Brain microvascular endothelial cell (primary cell): ENCODE measurements at regions not wholly inside any gene's neighbourhood (a gene's known extent, or its start where the extent isn't known, plus 50 kb on each side); places are given as distances from the start of the nearest gene placed in this dataset.

ENCODE experiments used
- DNase-seq: peaks from one replicate; pipeline ENCODE4 v3.0.0-alpha.2; 2020
- H3K27ac ChIP-seq: fragments of 250-450 bp; sonication (Bioruptor Pico); 2 replicates; pipeline ENCODE4 v1.5.1; 2020; ENCODE audit warnings: mild to moderate bottlenecking, moderate library complexity
- H3K27me3 ChIP-seq: fragments of 250-450 bp; sonication (Bioruptor Pico); replicated peaks from 2 replicates; pipeline ENCODE4 v1.5.1; 2020; ENCODE audit warnings: mild to moderate bottlenecking
- H3K36me3 ChIP-seq: fragments of 250-450 bp; sonication (Bioruptor Pico); replicated peaks from 2 replicates; pipeline ENCODE4 v1.5.1; 2020; ENCODE audit warnings: mild to moderate bottlenecking
- H3K4me3 ChIP-seq: 2 replicates; pipeline ENCODE4 v1.5.1; 2011; ENCODE audit warnings: low read depth, mild to moderate bottlenecking, control low read depth, low read length, moderate library complexity
- in situ Hi-C: cut with HindIII; loops from 2 replicates; pipeline ENCODE4 v1.10.0; 2017; ENCODE audit warnings: low sequenced_read_pairs, low pct_ligation_motif_present
- TF ChIP-seq, protein P1 (sequence below): IDR thresholded peaks from 2 replicates; pipeline ENCODE4 v1.5.1; 2011; ENCODE audit warnings: low read depth, mild to moderate bottlenecking, moderate library complexity, low read length, control low read depth, inconsistent platforms; ENCODE audit errors: missing control alignments

DNA sequence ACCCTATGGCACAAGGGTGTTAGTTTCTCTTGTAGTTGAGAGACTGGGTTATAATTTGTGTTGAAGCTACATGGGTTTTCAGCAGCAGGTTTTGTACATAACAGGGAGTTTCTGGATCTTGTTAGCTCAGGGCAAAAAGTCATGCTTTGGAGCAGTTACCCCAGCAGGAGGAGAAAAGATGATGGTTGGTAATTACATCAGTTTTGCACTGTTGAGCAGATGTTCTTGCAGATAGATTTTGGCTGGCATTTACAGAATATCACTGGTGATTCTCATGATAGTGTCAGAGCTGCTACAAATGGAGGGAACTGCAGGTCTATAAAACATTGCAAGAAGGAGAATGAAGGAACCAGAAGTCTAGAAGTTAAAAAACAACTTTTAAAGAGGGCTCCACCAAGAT is 215.2 kb upstream of the ATP5MC3 start:
- H3K27me3 ChIP-seq, result no peaks in the 10 kb centered on the region

DNA sequence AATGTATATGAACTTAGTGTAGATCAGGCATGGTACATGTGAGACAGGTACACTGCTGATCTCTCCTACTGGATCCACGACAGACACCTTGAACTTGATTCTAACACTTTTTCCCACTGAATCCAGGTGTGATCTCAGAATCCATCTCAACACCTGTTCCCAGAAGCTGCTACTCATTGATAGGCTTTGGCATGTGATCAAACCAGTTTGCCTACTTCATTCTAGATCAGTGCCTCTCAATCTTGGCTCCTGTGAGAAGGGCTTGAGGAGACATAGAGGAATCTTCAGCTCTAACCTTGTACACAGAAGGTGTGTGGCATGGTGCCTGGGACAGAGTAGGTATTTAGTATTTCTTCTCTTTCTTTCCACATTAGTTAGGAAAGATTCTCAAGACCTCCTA is 212.3 kb upstream of the ATP5MC3 start:
- Histone ChIP-seq H3K4me3 (no peak overlapping the region), H3K36me3 (no peaks in the 10 kb centered on the region), H3K27ac (no peak overlapping the region), H3K27me3 (no peaks in the 10 kb centered on the region)
- DNase-seq, result no peak
- in situ Hi-C loops, result no loop called here
- TF ChIP-seq, protein P1, sequence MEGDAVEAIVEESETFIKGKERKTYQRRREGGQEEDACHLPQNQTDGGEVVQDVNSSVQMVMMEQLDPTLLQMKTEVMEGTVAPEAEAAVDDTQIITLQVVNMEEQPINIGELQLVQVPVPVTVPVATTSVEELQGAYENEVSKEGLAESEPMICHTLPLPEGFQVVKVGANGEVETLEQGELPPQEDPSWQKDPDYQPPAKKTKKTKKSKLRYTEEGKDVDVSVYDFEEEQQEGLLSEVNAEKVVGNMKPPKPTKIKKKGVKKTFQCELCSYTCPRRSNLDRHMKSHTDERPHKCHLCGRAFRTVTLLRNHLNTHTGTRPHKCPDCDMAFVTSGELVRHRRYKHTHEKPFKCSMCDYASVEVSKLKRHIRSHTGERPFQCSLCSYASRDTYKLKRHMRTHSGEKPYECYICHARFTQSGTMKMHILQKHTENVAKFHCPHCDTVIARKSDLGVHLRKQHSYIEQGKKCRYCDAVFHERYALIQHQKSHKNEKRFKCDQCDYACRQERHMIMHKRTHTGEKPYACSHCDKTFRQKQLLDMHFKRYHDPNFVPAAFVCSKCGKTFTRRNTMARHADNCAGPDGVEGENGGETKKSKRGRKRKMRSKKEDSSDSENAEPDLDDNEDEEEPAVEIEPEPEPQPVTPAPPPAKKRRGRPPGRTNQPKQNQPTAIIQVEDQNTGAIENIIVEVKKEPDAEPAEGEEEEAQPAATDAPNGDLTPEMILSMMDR, result no peak

More for the DNA sequence above, 215.2 kb upstream of the ATP5MC3 start:
- H3K27ac ChIP-seq, result no peak overlapping the region
- no peaks in the 10 kb centered on the region for H3K36me3 ChIP-seq
- TF ChIP-seq, protein P1, result no peak
- in situ Hi-C loops, result no loop called here
- H3K4me3 ChIP-seq, result no peak overlapping the region
- DNase-seq, result no peak

DNA sequence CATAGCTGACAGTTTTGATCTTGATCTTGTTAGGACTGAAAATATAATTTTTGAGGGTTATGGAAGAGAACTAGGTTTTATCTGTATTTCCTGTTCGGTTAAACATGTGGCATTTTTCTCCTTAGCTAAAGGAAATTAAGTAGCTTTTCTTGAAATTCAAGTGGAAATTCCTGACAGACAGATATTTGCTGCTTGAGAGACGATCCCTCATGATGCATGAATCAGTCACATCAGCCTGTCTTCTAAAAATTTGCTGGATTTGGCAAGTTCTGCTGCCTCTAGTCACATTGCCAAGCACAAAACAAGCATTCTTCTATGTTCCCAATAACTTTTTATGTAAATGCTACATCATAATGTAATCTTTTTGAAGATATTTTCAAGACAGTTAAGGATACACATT is 201.8 kb upstream of the ATP5MC3 start:
- DNase-seq, result no peak
- Histone ChIP-seq H3K27ac (no peak overlapping the region), H3K4me3 (no peak overlapping the region), H3K36me3 (no peaks in the 10 kb centered on the region), H3K27me3 (no peaks in the 10 kb centered on the region)
- TF ChIP-seq, protein P1, result no peak
- in situ Hi-C loops, result no loop called here

DNA sequence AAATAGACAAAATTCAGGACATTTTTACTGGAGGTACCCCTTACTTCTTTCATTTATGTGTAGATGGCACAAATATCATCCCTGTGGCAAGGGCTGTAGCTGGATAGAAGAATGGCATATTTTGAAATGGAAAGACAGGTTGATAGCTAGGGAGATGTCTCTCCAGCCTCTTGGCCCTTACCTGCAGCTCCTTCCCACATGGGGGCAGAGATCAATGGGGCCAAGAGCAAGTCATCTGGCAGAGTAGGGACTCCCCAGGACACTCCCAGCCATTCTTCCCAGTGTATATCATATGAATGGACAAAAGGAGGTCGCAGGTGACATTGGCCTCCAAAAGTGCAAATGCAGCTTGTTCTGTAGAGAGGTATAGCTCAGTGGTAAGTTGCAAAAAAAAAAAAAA is 192.2 kb upstream of the ATP5MC3 start:
- Histone ChIP-seq H3K36me3 (no peaks in the 10 kb centered on the region), H3K27me3 (no peaks in the 10 kb centered on the region), H3K4me3 (no peak overlapping the region), H3K27ac (no peak overlapping the region)
- no peak for DNase-seq
- in situ Hi-C loops, result no loop called here
- TF ChIP-seq, protein P1, result no peak

DNA sequence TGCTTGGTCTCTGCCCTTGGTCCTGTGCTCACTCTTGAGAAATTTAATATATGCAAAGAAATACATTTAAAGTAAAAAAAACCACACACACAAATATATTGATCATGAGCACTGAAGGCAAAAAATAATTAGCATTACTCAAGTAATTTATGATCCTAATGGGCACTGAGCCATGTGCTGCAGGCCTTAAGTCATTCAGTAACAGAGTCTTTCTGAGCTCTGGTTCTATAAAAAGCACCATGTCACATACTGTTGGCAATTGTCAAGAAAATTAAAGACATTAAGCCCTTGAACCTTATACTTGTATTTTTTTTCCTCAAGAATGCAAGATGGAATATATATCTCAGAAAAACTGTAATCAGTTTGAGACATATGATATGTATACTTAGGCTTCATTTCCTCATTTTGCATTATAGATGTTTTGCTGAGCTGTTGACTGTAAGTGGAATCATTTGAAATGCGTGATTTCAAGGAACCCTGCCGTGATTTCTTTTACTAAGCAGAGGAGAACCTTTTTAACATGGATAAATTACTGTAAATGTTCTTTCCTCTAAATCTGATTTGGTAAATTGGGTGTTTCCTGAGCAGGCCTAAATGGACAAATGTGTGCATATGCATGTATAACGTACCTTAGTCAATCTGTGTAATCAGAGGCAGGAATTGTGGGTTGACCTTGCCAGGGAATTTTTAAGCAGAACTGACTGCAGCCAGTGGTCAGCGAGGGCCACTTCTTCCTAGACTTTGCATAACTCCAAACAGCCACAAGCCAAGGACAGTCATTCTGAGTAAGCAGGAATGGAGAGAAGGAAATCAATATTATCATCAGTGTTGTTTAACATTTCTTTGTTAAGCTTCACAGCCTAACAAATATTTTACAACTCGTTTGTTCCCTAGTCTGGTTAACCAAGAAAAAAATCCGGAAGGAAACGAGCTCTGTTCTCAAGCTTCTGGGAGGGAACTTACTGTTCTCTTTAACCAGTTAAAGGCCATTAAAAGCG is 191.5 kb upstream of the ATP5MC3 start:
- H3K27me3 ChIP-seq, result no peaks in the 10 kb centered on the region
- no peak for DNase-seq
- no peak overlapping the region for H3K27ac ChIP-seq
- TF ChIP-seq, protein P1, result no peak
- H3K36me3 ChIP-seq, result no peaks in the 10 kb centered on the region
- no peak overlapping the region for H3K4me3 ChIP-seq
- in situ Hi-C loops, result no loop called here

DNA sequence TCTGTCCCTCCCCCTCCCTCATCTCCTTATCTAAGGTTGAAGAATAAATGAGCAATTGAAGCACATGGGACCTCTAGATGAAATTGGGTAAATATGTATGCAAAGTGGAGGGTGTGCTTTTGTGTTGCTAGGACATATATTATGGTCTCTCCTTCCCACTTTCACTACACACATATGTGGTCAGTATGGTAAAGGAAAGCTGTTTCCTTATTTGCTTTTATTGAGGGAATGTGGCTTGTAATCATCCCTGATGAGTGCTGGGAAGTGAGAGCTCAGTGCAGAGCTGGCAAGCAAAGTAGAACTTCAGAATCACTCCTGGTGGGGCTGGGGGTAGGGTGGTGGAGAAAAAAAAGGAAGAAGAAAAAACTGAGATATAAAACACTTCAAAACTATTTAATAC is 189.9 kb upstream of the ATP5MC3 start:
- Histone ChIP-seq H3K27me3 (no peaks in the 10 kb centered on the region), H3K4me3 (no peak overlapping the region), H3K36me3 (no peaks in the 10 kb centered on the region), H3K27ac (no peak overlapping the region)
- in situ Hi-C loops, result no loop called here
- TF ChIP-seq, protein P1, result no peak
- no peak for DNase-seq
